Hepatocyte (in vitro differentiated cells): ENCODE measurements at regions not wholly inside any gene's neighbourhood (a gene's known extent, or its start where the extent isn't known, plus 50 kb on each side); places are given as distances from the start of the nearest gene placed in this dataset.

ENCODE experiments used
- DNase-seq: peaks from one replicate; pipeline ENCODE4 v3.0.0-alpha.2; 2016; ENCODE audit warnings: low spot score
- H2AFZ ChIP-seq: fragments of 200-600 bp; sonication (generic); 2 replicates; pipeline ENCODE4 v1.6.0; 2016; ENCODE audit warnings: antibody characterized with exemption, mild to moderate bottlenecking
- H3K27ac ChIP-seq: fragments of 200-600 bp; sonication (generic); 2 replicates; pipeline ENCODE4 v1.5.1; 2016; ENCODE audit warnings: mild to moderate bottlenecking
- H3K27me3 ChIP-seq: fragments of 200-600 bp; sonication (generic); 2 replicates; pipeline ENCODE4 v1.6.1; 2016
- H3K36me3 ChIP-seq: fragments of 200-600 bp; sonication (generic); replicated peaks from 2 replicates; pipeline ENCODE4 v1.5.1; 2016; ENCODE audit warnings: low read depth; ENCODE audit not compliant: insufficient read depth
- H3K4me1 ChIP-seq: fragments of 200-600 bp; sonication (generic); 2 replicates; pipeline ENCODE4 v1.5.1; 2016; ENCODE audit warnings: mild to moderate bottlenecking, moderate library complexity; ENCODE audit not compliant: insufficient read depth
- H3K4me2 ChIP-seq: fragments of 200-600 bp; sonication (generic); 2 replicates; pipeline ENCODE4 v1.6.0; 2016
- H3K4me3 ChIP-seq: fragments of 200-600 bp; sonication (generic); 2 replicates; pipeline ENCODE4 v1.5.1; 2016; ENCODE audit warnings: mild to moderate bottlenecking
- H3K79me2 ChIP-seq: fragments of 200-600 bp; sonication (generic); 2 replicates; pipeline ENCODE4 v1.6.0; 2017; ENCODE audit warnings: mild to moderate bottlenecking
- H3K9me2 ChIP-seq: fragments of 200-600 bp; sonication (generic); replicated peaks from 2 replicates; pipeline ENCODE4 v1.6.0; 2017; ENCODE audit warnings: mild to moderate bottlenecking; ENCODE audit not compliant: insufficient read depth
- H3K9me3 ChIP-seq: fragments of 200-600 bp; sonication (generic); 2 replicates; pipeline ENCODE4 v1.5.1; 2016; ENCODE audit warnings: low read depth, mild to moderate bottlenecking
- H4K20me1 ChIP-seq: fragments of 200-600 bp; sonication (generic); 2 replicates; pipeline ENCODE4 v1.6.0; 2016; ENCODE audit warnings: mild to moderate bottlenecking; ENCODE audit not compliant: insufficient read depth, poor library complexity, severe bottlenecking
- CTCF ChIP-seq: fragments of 200-600 bp; sonication (generic); IDR thresholded peaks from 2 replicates; pipeline ENCODE4 v1.5.1; 2016; ENCODE audit warnings: antibody characterized with exemption, mild to moderate bottlenecking; ENCODE audit not compliant: poor library complexity
- EZH2 ChIP-seq: fragments of 200-600 bp; sonication (generic); IDR thresholded peaks from 2 replicates; pipeline ENCODE4 v1.6.1; 2016; ENCODE audit warnings: antibody characterized with exemption, mild to moderate bottlenecking, borderline replicate concordance
- EZH2phosphoT487 ChIP-seq: fragments of 200-600 bp; sonication (generic); IDR thresholded peaks from one replicate; pipeline ENCODE4 v1.6.1; 2018; ENCODE audit warnings: antibody characterized with exemption, mild to moderate bottlenecking, low read depth, moderate library complexity; ENCODE audit not compliant: unreplicated experiment, severe bottlenecking
- WGBS: methylation state at CpG from one replicate; pipeline ENCODE4 v1.1.6; 2016; ENCODE audit warnings: low lambda C conversion rate; ENCODE audit errors: missing lambda C conversion rate; 5-methylcytosine and 5-hydroxymethylcytosine counted together

- DNase-seq = no peak
- Histone ChIP-seq H2AFZ (no peak overlapping the region), H3K9me2 (no peaks in the 10 kb centered on the region), H3K4me2 (no peak overlapping the region), H3K36me3 (no peaks in the 10 kb centered on the region), H3K4me3 (no peak overlapping the region), H4K20me1 (no peaks in the 10 kb centered on the region), H3K79me2 (no peaks in the 10 kb centered on the region), H3K27me3 (no peaks in the 10 kb centered on the region), H3K9me3 (no peaks in the 10 kb centered on the region), H3K27ac (no peak overlapping the region), H3K4me1 (no peaks in the 10 kb centered on the region)
- TF ChIP-seq CTCF = no peak
- TF ChIP-seq EZH2phosphoT487 = no peak
- TF ChIP-seq EZH2 = no peak
- WGBS = 62% methylated on average over 1 of the region's 1 CpG
Measured at GRCh38 chrX:95907081-95907480, 777.6 kb upstream of the DIAPH2 start.

GRCh38 chrX:95911062-95911461 is 773.6 kb upstream of the DIAPH2 start:
- TF ChIP-seq EZH2 = no peak
- no peak for TF ChIP-seq CTCF
- no peak for TF ChIP-seq EZH2phosphoT487
- Histone ChIP-seq H3K4me2 (no peak overlapping the region), H3K36me3 (no peaks in the 10 kb centered on the region), H3K4me3 (no peak overlapping the region), H3K27ac (no peak overlapping the region), H2AFZ (no peak overlapping the region), H3K9me3 (no peaks in the 10 kb centered on the region), H3K4me1 (no peaks in the 10 kb centered on the region), H4K20me1 (no peaks in the 10 kb centered on the region), H3K27me3 (no peaks in the 10 kb centered on the region), H3K9me2 (no peaks in the 10 kb centered on the region), H3K79me2 (no peaks in the 10 kb centered on the region)
- DNase-seq = no peak
- WGBS = 62% methylated on average over 1 of the region's 1 CpG

GRCh38 chrX:95919605-95920004 is 765.0 kb upstream of the DIAPH2 start:
- H3K9me3 ChIP-seq = no peaks in the 10 kb centered on the region
- H2AFZ ChIP-seq = no peak overlapping the region
- H3K4me1 ChIP-seq = no peaks in the 10 kb centered on the region
- H3K4me3 ChIP-seq = no peak overlapping the region
- DNase-seq = no peak
- no peak overlapping the region for H3K27ac ChIP-seq
- H3K9me2 ChIP-seq = no peaks in the 10 kb centered on the region
- H3K36me3 ChIP-seq = no peaks in the 10 kb centered on the region
- TF ChIP-seq EZH2phosphoT487 (no peak), CTCF (no peak), EZH2 (no peak)
- 38% methylated on average over 1 of the region's 1 CpG for WGBS
- H3K27me3 ChIP-seq = no peaks in the 10 kb centered on the region
- no peaks in the 10 kb centered on the region for H4K20me1 ChIP-seq
- no peak overlapping the region for H3K4me2 ChIP-seq
- no peaks in the 10 kb centered on the region for H3K79me2 ChIP-seq

GRCh38 chrX:95945528-95945927 is 739.1 kb upstream of the DIAPH2 start:
- no peaks in the 10 kb centered on the region for H3K27me3 ChIP-seq
- no peaks in the 10 kb centered on the region for H4K20me1 ChIP-seq
- H3K9me3 ChIP-seq = no peaks in the 10 kb centered on the region
- H3K9me2 ChIP-seq = no peaks in the 10 kb centered on the region
- no peak overlapping the region for H3K4me3 ChIP-seq
- WGBS = 81% methylated on average over 2 of the region's 2 CpGs
- no peak overlapping the region for H2AFZ ChIP-seq
- H3K36me3 ChIP-seq = no peaks in the 10 kb centered on the region
- no peak overlapping the region for H3K27ac ChIP-seq
- TF ChIP-seq EZH2 (no peak), EZH2phosphoT487 (no peak), CTCF (no peak)
- H3K79me2 ChIP-seq = no peaks in the 10 kb centered on the region
- no peaks in the 10 kb centered on the region for H3K4me1 ChIP-seq
- H3K4me2 ChIP-seq = no peak overlapping the region
- no peak for DNase-seq
